ENCODE measurements at regions not wholly inside any gene's neighbourhood (a gene's known extent, or its start where the extent isn't known, plus 50 kb on each side); places are given as distances from the start of the nearest gene placed in this dataset.

- TF ChIP-seq CTCF (IDR thresholded peaks at IDR 0.05; ENCODE audit: low read length): no peak
- TF ChIP-seq EZH2 (IDR thresholded peaks at IDR 0.05; ENCODE audit: borderline replicate concordance, low read length): no peak
These were observed 1073.5 kb upstream of the LRRN3 start for GRCh38 chr7:110017405-110017804.
